Brain microvascular endothelial cell (primary cell): ENCODE measurements at regions not wholly inside any gene's neighbourhood (a gene's known extent, or its start where the extent isn't known, plus 50 kb on each side); places are given as distances from the start of the nearest gene placed in this dataset.

Experiments
- DNase-seq: peaks from one replicate; pipeline ENCODE4 v3.0.0-alpha.2; 2020
- H3K27ac ChIP-seq: fragments of 250-450 bp; sonication (Bioruptor Pico); 2 replicates; pipeline ENCODE4 v1.5.1; 2020; ENCODE audit warnings: mild to moderate bottlenecking, moderate library complexity
- H3K27me3 ChIP-seq: fragments of 250-450 bp; sonication (Bioruptor Pico); replicated peaks from 2 replicates; pipeline ENCODE4 v1.5.1; 2020; ENCODE audit warnings: mild to moderate bottlenecking
- H3K36me3 ChIP-seq: fragments of 250-450 bp; sonication (Bioruptor Pico); replicated peaks from 2 replicates; pipeline ENCODE4 v1.5.1; 2020; ENCODE audit warnings: mild to moderate bottlenecking
- H3K4me3 ChIP-seq: 2 replicates; pipeline ENCODE4 v1.5.1; 2011; ENCODE audit warnings: low read depth, mild to moderate bottlenecking, control low read depth, low read length, moderate library complexity
- in situ Hi-C: cut with HindIII; loops from 2 replicates; pipeline ENCODE4 v1.10.0; 2017; ENCODE audit warnings: low sequenced_read_pairs, low pct_ligation_motif_present
- TF ChIP-seq, protein P1 (sequence below): IDR thresholded peaks from 2 replicates; pipeline ENCODE4 v1.5.1; 2011; ENCODE audit warnings: low read depth, mild to moderate bottlenecking, moderate library complexity, low read length, control low read depth, inconsistent platforms; ENCODE audit errors: missing control alignments

DNA sequence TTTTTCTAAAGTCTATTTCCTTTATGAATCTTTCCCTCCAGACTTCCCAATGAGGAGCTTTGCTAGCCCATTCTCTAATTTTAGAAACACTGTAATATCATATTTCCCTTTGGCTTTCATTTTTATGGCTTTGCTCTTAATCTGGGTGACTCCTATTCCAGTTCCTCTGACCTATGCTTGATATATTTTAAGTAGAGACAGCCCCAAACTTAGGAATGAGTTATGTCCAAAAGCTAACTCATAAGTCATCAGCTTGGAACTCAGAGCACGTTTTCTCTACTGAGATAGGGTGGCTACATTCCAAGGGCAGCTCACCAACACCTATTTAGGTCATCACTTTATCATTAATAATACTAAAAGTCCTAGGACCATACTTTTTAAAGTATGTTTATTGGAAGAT is 77.8 kb downstream of the OR13H1 start:
- TF ChIP-seq, protein P1, sequence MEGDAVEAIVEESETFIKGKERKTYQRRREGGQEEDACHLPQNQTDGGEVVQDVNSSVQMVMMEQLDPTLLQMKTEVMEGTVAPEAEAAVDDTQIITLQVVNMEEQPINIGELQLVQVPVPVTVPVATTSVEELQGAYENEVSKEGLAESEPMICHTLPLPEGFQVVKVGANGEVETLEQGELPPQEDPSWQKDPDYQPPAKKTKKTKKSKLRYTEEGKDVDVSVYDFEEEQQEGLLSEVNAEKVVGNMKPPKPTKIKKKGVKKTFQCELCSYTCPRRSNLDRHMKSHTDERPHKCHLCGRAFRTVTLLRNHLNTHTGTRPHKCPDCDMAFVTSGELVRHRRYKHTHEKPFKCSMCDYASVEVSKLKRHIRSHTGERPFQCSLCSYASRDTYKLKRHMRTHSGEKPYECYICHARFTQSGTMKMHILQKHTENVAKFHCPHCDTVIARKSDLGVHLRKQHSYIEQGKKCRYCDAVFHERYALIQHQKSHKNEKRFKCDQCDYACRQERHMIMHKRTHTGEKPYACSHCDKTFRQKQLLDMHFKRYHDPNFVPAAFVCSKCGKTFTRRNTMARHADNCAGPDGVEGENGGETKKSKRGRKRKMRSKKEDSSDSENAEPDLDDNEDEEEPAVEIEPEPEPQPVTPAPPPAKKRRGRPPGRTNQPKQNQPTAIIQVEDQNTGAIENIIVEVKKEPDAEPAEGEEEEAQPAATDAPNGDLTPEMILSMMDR = no peak
- H3K36me3 ChIP-seq = no peaks in the 10 kb centered on the region
- in situ Hi-C loops = no loop called here
- H3K4me3 ChIP-seq = no peak overlapping the region
- H3K27ac ChIP-seq = no peak overlapping the region
- H3K27me3 ChIP-seq = no peaks in the 10 kb centered on the region
- no peak for DNase-seq

DNA sequence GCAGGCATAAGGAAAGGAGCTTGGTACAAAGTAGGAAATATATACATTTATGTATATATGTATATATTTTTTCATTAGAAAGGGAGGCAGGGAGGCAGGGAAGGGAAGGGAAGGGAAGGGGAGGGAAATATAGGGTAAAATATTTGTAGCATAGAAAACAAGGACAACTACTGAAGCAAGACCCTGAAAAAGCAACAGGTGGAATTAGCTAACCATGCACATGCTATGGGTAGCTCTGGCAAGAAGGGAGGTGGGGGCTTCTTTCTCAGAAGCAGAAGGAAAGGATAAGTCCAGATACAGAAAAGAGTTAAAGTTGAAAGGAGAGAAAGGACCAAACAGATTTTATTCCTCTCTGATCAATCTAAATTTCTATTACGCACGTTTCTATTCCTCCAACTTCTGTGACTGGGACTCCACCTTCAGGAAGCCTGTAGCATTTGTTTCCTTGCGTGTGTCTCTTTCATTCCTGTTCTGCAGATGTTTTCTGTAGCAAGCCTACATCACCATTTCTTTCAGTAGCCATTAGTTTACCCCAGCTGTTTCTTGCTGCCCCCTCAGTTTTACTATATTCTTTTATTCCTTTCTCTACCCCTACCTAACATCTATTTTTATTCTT is 82.9 kb downstream of the OR13H1 start:
- in situ Hi-C loops = no loop called here
- Histone ChIP-seq H3K27ac (no peak overlapping the region), H3K36me3 (no peaks in the 10 kb centered on the region), H3K27me3 (no peaks in the 10 kb centered on the region), H3K4me3 (no peak overlapping the region)
- DNase-seq = no peak
- TF ChIP-seq, protein P1 = no peak

DNA sequence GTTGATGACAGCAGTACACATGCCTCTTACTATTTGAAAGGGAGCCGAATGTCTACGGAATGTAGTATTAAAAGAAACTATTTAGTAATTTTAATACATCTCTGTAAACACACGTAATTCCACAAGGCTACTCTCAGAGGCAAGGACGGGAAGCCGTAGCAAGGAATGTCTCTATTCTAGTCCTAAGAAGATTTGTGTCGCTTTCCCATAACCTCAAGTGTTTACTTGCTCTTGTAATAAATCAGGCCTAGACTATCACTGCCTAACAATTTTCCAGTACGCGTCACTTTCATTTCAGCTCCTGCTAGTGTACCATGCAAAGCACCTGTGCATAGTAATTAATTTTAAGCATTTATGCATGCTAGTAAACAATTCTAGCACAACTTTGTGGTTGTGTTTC is 86.7 kb downstream of the OR13H1 start:
- no peak overlapping the region for H3K27ac ChIP-seq
- no peak overlapping the region for H3K4me3 ChIP-seq
- H3K27me3 ChIP-seq = no peaks in the 10 kb centered on the region
- no peaks in the 10 kb centered on the region for H3K36me3 ChIP-seq
- TF ChIP-seq, protein P1 = no peak
- DNase-seq = no peak
- in situ Hi-C loops = no loop called here

DNA sequence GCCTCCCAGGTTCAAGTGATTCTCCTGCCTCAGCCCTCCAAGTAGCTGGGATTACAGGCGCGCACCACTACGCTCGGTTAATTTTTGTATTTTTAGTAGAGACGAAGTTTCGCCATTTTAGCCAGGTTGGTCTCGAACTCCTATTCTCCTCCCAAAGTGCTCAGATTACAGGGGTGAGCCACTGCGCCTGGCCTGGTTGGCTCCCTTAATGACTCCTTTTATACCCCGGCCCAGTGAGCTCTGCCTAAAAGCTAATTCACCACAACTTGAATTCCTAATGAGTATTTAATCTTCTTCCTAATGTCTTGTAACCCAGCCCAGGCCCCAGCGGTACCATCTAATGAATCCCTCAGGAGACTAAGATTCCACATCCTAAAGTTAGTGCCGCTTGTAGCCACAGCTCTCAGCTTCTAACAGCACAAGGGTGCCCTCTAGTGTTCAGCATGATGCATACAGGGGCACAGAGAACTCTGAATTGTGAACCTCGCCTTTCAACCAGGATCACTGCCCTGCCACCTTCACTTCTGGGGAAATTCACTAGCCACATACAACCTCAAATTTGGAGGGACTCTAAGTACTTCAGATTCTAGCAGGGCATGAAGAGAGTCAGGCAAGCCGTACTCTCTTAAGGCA is 89.5 kb downstream of the OR13H1 start:
- Histone ChIP-seq H3K4me3 (no peak overlapping the region), H3K27me3 (no peaks in the 10 kb centered on the region), H3K27ac (no peak overlapping the region), H3K36me3 (no peaks in the 10 kb centered on the region)
- TF ChIP-seq, protein P1 = peak; percentile 90
- in situ Hi-C loops = no loop called here
- DNase-seq = peak; percentile 46

DNA sequence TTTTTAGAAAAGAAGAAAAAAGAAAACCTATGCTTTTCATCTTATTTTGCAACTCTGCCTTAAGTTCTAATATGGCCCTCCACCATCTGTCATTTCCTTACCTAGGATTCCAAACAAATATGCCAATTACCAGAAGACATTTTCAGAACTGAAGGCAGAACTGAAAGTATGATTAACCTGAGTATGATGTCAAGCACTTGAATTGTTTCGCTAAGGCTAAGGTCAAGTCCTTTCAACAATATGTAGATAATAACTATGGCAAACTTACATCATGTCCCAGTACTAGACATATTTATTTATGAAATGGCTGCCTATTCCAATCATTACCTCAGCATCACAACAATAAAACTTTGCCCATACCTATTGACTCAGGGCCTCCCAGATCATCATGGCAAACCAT is 91.0 kb downstream of the OR13H1 start:
- no peak for DNase-seq
- in situ Hi-C loops = no loop called here
- no peak overlapping the region for H3K27ac ChIP-seq
- no peaks in the 10 kb centered on the region for H3K36me3 ChIP-seq
- TF ChIP-seq, protein P1 = no peak
- H3K27me3 ChIP-seq = no peaks in the 10 kb centered on the region
- no peak overlapping the region for H3K4me3 ChIP-seq

DNA sequence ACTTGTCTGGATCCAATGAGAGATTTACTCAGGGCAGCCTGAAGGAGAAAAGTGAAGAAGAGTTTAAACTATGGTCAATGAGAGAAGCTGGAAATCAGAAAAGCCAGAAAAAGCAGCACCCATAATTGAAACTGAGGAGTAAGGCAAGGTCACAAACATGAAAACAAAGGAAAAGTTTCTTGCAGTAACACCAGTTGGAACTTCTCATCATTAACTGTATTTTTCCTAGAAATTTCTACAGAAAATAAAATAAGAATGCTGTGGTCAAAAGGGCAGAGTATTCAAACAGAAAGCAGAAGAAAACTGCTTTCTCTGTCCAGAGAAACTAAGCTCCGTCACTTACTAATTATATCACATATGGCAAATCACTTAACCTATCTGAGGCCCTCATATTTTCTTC is 102.2 kb downstream of the OR13H1 start:
- in situ Hi-C loops = no loop called here
- no peaks in the 10 kb centered on the region for H3K27me3 ChIP-seq
- H3K4me3 ChIP-seq = no peak overlapping the region
- no peaks in the 10 kb centered on the region for H3K36me3 ChIP-seq
- TF ChIP-seq, protein P1 = no peak
- no peak for DNase-seq
- no peak overlapping the region for H3K27ac ChIP-seq
